Lung (tissue), 11 donors: ENCODE measurements at regions not wholly inside any gene's neighbourhood (a gene's known extent, or its start where the extent isn't known, plus 50 kb on each side); places are given as distances from the start of the nearest gene placed in this dataset.

Experiments used
- ATAC-seq: fragments of 200-7000 bp; cut with Tn5 transposase; one replicate; pipeline ENCODE4 v1.9.1; 2020; ENCODE audit warnings: moderate number of reproducible peaks; ENCODE audit not compliant: insufficient read depth, low FRiP score
- DNase-seq, 3 donors: peaks; one replicate each; pipeline ENCODE4 v3.0.0-alpha.2; 2013 to 2017
- H3K27ac ChIP-seq, 2 donors: one replicate each; pipeline ENCODE4 v1.5.1; 2013; ENCODE audit warnings: mild to moderate bottlenecking in 2 of 2, moderate library complexity in 2 of 2, control low read depth in 1 of 2, inconsistent platforms in 1 of 2, low read depth in 1 of 2, low read length in 1 of 2
- H3K27me3 ChIP-seq, 3 donors: one replicate each; pipeline ENCODE4 v1.5.1; 2013; ENCODE audit warnings: low read length in 2 of 3; ENCODE audit not compliant: control insufficient read depth in 3 of 3, insufficient read depth in 3 of 3
- H3K36me3 ChIP-seq, 4 donors: one replicate each; pipeline ENCODE4 v1.5.1; 2013; ENCODE audit warnings: low read length in 4 of 4, mild to moderate bottlenecking in 1 of 4, moderate library complexity in 1 of 4; ENCODE audit not compliant: control insufficient read depth in 4 of 4, insufficient read depth in 4 of 4
- H3K4me1 ChIP-seq, 5 donors: one replicate each; pipeline ENCODE4 v1.5.1; 2013; ENCODE audit warnings: low read length in 5 of 5, mild to moderate bottlenecking in 2 of 5, moderate library complexity in 1 of 5; ENCODE audit not compliant: control insufficient read depth in 5 of 5, insufficient read depth in 5 of 5
- H3K4me3 ChIP-seq: one replicate; pipeline ENCODE4 v1.5.1; 2013; ENCODE audit warnings: mild to moderate bottlenecking, control low read depth, moderate library complexity
- H3K9ac ChIP-seq, 2 donors: one replicate each; pipeline ENCODE4 v1.5.1; 2013; ENCODE audit warnings: low read length in 2 of 2, control low read depth in 1 of 2; ENCODE audit not compliant: insufficient read depth in 1 of 2
- H3K9me3 ChIP-seq, 4 donors: one replicate each; pipeline ENCODE4 v1.5.1; 2013; ENCODE audit warnings: low read length in 3 of 4, mild to moderate bottlenecking in 1 of 4, moderate library complexity in 1 of 4; ENCODE audit not compliant: control insufficient read depth in 4 of 4, insufficient read depth in 3 of 4
- CTCF ChIP-seq: IDR thresholded peaks from 2 replicates; pipeline ENCODE4 v1.5.1; 2012; ENCODE audit warnings: mild to moderate bottlenecking; ENCODE audit errors: control extremely low read depth, extremely low read depth
- WGBS, 2 donors: extraction: QIAGEN DNeasy Blood & Tissue Kit; methylation state at CpG; one replicate each; pipeline ENCODE4 v1.1.7; 2013; 5-methylcytosine and 5-hydroxymethylcytosine counted together
- donor health status: control.
- donor health status: control.
- donor health status: Bipolar disorder and iron deficiency.
- donor health status: healthy.
- donor health status: DM: yes; HTN: yes; CAD: no.

GRCh38 chr13:47454986-47455385 is 546.1 kb downstream of the SUCLA2 start:
- DNase-seq (no peak), ATAC-seq (no peak)
- Histone ChIP-seq H3K9ac (no peak overlapping the region), H3K27ac (no peak overlapping the region), H3K4me1 (no peaks in the 10 kb centered on the region), H3K27me3 (no peaks in the 10 kb centered on the region), H3K36me3 (no peaks in the 10 kb centered on the region), H3K9me3 (no peaks in the 10 kb centered on the region), H3K4me3 (no peak overlapping the region)
- no peak for TF ChIP-seq CTCF
- 62 to 77% methylated on average over 3 of the region's 3 CpGs for WGBS, 2 donors

- WGBS, 2 donors, result 54 to 68% methylated on average over 2 of the region's 2 CpGs
- Histone ChIP-seq H3K9me3 (no peaks in the 10 kb centered on the region), H3K36me3 (no peaks in the 10 kb centered on the region), H3K9ac (no peak overlapping the region), H3K4me1 (no peaks in the 10 kb centered on the region), H3K4me3 (no peak overlapping the region), H3K27ac (no peak overlapping the region), H3K27me3 (no peaks in the 10 kb centered on the region)
- no peak for ATAC-seq
- DNase-seq, result no peak
- no peak for TF ChIP-seq CTCF
These were observed 540.6 kb upstream of the HTR2A start for GRCh38 chr13:47437406-47437805.

- Histone ChIP-seq H3K9ac (no peak overlapping the region), H3K4me1 (no peaks in the 10 kb centered on the region), H3K4me3 (no peak overlapping the region), H3K36me3 (no peaks in the 10 kb centered on the region), H3K27ac (no peak overlapping the region), H3K27me3 (no peaks in the 10 kb centered on the region), H3K9me3 (no peaks in the 10 kb centered on the region)
- DNase-seq, result no peak
- WGBS, 2 donors, result 90 to 95% methylated on average over 2 of the region's 2 CpGs
- TF ChIP-seq CTCF, result no peak
- no peak for ATAC-seq
These were observed 536.7 kb upstream of the HTR2A start for GRCh38 chr13:47433461-47434005.
